IPS DF 6.9 (cell line): ENCODE measurements at regions not wholly inside any gene's neighbourhood (a gene's known extent, or its start where the extent isn't known, plus 50 kb on each side); places are given as distances from the start of the nearest gene placed in this dataset.

Experiments used
- DNase-seq: peaks from one replicate; pipeline ENCODE4 v3.0.0-alpha.2; 2013; ENCODE audit warnings: low read depth, low spot score
- H3K27ac ChIP-seq: one replicate; pipeline ENCODE4 v1.5.1; 2013; ENCODE audit warnings: low read length, control low read depth
- H3K27me3 ChIP-seq: 2 replicates; pipeline ENCODE4 v1.6.1; 2013; ENCODE audit warnings: mild to moderate bottlenecking, low read length; ENCODE audit not compliant: control insufficient read depth, insufficient read depth
- H3K36me3 ChIP-seq: 2 replicates; pipeline ENCODE4 v1.6.1; 2013; ENCODE audit warnings: low read length; ENCODE audit not compliant: control insufficient read depth, insufficient read depth
- H3K4me1 ChIP-seq: 2 replicates; pipeline ENCODE4 v1.6.1; 2013; ENCODE audit warnings: low read length; ENCODE audit not compliant: control insufficient read depth, insufficient read depth
- H3K4me3 ChIP-seq: 2 replicates; pipeline ENCODE4 v1.5.1; 2013; ENCODE audit warnings: mild to moderate bottlenecking, low read length
- H3K9me3 ChIP-seq: 2 replicates; pipeline ENCODE4 v1.6.1; 2013; ENCODE audit warnings: low read length, inconsistent platforms; ENCODE audit not compliant: control insufficient read depth, insufficient read depth
- WGBS: extraction: QIAGEN DNeasy Blood & Tissue Kit; methylation state at CpG from one replicate; pipeline ENCODE4 v1.1.7; 2013; ENCODE audit warnings: mixed read lengths, missing lambda C conversion rate; ENCODE audit not compliant: insufficient read length, insufficient coverage; 5-methylcytosine and 5-hydroxymethylcytosine counted together

GRCh38 chr3:21152555-21152954 lies 598.5 kb downstream of the ZNF385D start:
- H3K36me3 ChIP-seq, result no peaks in the 10 kb centered on the region
- H3K9me3 ChIP-seq, result no peaks in the 10 kb centered on the region
- DNase-seq, result no peak
- H3K4me3 ChIP-seq, result no peak overlapping the region
- no peaks in the 10 kb centered on the region for H3K27me3 ChIP-seq
- no CpG with 5 or more reads among the region's 5 CpGs for WGBS
- H3K27ac ChIP-seq, result no peak overlapping the region
- H3K4me1 ChIP-seq, result no peaks in the 10 kb centered on the region

GRCh38 chr3:21142949-21143348 lies 608.1 kb downstream of the ZNF385D start:
- no CpG with 5 or more reads among the region's 3 CpGs for WGBS
- Histone ChIP-seq H3K27ac (no peak overlapping the region), H3K4me3 (no peak overlapping the region), H3K9me3 (no peaks in the 10 kb centered on the region), H3K27me3 (no peaks in the 10 kb centered on the region), H3K36me3 (no peaks in the 10 kb centered on the region), H3K4me1 (no peaks in the 10 kb centered on the region)
- DNase-seq, result no peak

GRCh38 chr3:21142031-21142430 lies 609.0 kb downstream of the ZNF385D start:
- Histone ChIP-seq H3K4me1 (no peaks in the 10 kb centered on the region), H3K27ac (no peak overlapping the region), H3K27me3 (no peaks in the 10 kb centered on the region), H3K36me3 (no peaks in the 10 kb centered on the region), H3K9me3 (no peaks in the 10 kb centered on the region), H3K4me3 (no peak overlapping the region)
- DNase-seq, result no peak
- WGBS, result no CpG with 5 or more reads among the region's 5 CpGs

- H3K27me3 ChIP-seq, result no peaks in the 10 kb centered on the region
- no peak for DNase-seq
- H3K4me3 ChIP-seq, result no peak overlapping the region
- H3K4me1 ChIP-seq, result no peaks in the 10 kb centered on the region
- H3K9me3 ChIP-seq, result no peaks in the 10 kb centered on the region
- no peak overlapping the region for H3K27ac ChIP-seq
- no peaks in the 10 kb centered on the region for H3K36me3 ChIP-seq
- WGBS, result no CpG with 5 or more reads among the region's 1 CpG
Measured at GRCh38 chr3:21140785-21141184, 610.2 kb downstream of the ZNF385D start.

- DNase-seq, result no peak
- Histone ChIP-seq H3K9me3 (no peaks in the 10 kb centered on the region), H3K27ac (no peak overlapping the region), H3K4me1 (no peaks in the 10 kb centered on the region), H3K27me3 (no peaks in the 10 kb centered on the region), H3K36me3 (no peaks in the 10 kb centered on the region), H3K4me3 (no peak overlapping the region)
- no CpG with 5 or more reads among the region's 2 CpGs for WGBS
Measured at GRCh38 chr3:21138085-21138484, 612.9 kb downstream of the ZNF385D start.

GRCh38 chr3:21132896-21133295 lies 618.1 kb downstream of the ZNF385D start:
- Histone ChIP-seq H3K27me3 (no peaks in the 10 kb centered on the region), H3K4me3 (no peak overlapping the region), H3K4me1 (no peaks in the 10 kb centered on the region), H3K36me3 (no peaks in the 10 kb centered on the region), H3K9me3 (no peaks in the 10 kb centered on the region), H3K27ac (no peak overlapping the region)
- no peak for DNase-seq

- H3K36me3 ChIP-seq, result no peaks in the 10 kb centered on the region
- no peaks in the 10 kb centered on the region for H3K4me1 ChIP-seq
- no peaks in the 10 kb centered on the region for H3K27me3 ChIP-seq
- no peak for DNase-seq
- no peaks in the 10 kb centered on the region for H3K9me3 ChIP-seq
- no CpG with 5 or more reads among the region's 2 CpGs for WGBS
- no peak overlapping the region for H3K4me3 ChIP-seq
- no peak overlapping the region for H3K27ac ChIP-seq
Measured at GRCh38 chr3:21120826-21121225, 630.2 kb downstream of the ZNF385D start.

- no peaks in the 10 kb centered on the region for H3K36me3 ChIP-seq
- H3K4me1 ChIP-seq, result no peaks in the 10 kb centered on the region
- H3K9me3 ChIP-seq, result no peaks in the 10 kb centered on the region
- H3K27ac ChIP-seq, result no peak overlapping the region
- H3K27me3 ChIP-seq, result no peaks in the 10 kb centered on the region
- no CpG with 5 or more reads among the region's 1 CpG for WGBS
- no peak for DNase-seq
- H3K4me3 ChIP-seq, result no peak overlapping the region
Measured at GRCh38 chr3:21117370-21117769, 633.6 kb downstream of the ZNF385D start.

- Histone ChIP-seq H3K9me3 (no peaks in the 10 kb centered on the region), H3K4me3 (no peak overlapping the region), H3K36me3 (no peaks in the 10 kb centered on the region), H3K4me1 (no peaks in the 10 kb centered on the region), H3K27me3 (no peaks in the 10 kb centered on the region), H3K27ac (no peak overlapping the region)
- no peak for DNase-seq
- WGBS, result no CpG with 5 or more reads among the region's 3 CpGs
Measured at GRCh38 chr3:21109056-21109455, 642.0 kb downstream of the ZNF385D start.

GRCh38 chr3:21105784-21106183 lies 645.2 kb downstream of the ZNF385D start:
- no peaks in the 10 kb centered on the region for H3K9me3 ChIP-seq
- no CpG with 5 or more reads among the region's 1 CpG for WGBS
- no peaks in the 10 kb centered on the region for H3K4me1 ChIP-seq
- H3K36me3 ChIP-seq, result no peaks in the 10 kb centered on the region
- H3K27me3 ChIP-seq, result no peaks in the 10 kb centered on the region
- H3K27ac ChIP-seq, result no peak overlapping the region
- H3K4me3 ChIP-seq, result no peak overlapping the region
- DNase-seq, result no peak

GRCh38 chr3:21100656-21101359 lies 650.2 kb downstream of the ZNF385D start:
- no peak overlapping the region for H3K4me3 ChIP-seq
- H3K9me3 ChIP-seq, result no peaks in the 10 kb centered on the region
- H3K27me3 ChIP-seq, result no peaks in the 10 kb centered on the region
- H3K36me3 ChIP-seq, result no peaks in the 10 kb centered on the region
- DNase-seq, result no peak
- no CpG with 5 or more reads among the region's 6 CpGs for WGBS
- H3K27ac ChIP-seq, result no peak overlapping the region
- H3K4me1 ChIP-seq, result no peaks in the 10 kb centered on the region
